ENCODE measurements at regions not wholly inside any gene's neighbourhood (a gene's known extent, or its start where the extent isn't known, plus 50 kb on each side); places are given as distances from the start of the nearest gene placed in this dataset.

GRCh38 chr7:52512656-52513055 lies 522.8 kb upstream of the POM121L12 start:
- no peak overlapping the region for H2AK9ac ChIP-seq (replicated peaks; ENCODE audit: low read depth, low read length, poor library complexity)

More at GRCh38 chr7:52512656-52513055, 522.8 kb upstream of the POM121L12 start:
- Histone ChIP-seq H4K91ac (ENCODE audit: insufficient read depth, low read depth, low read length) (no peak overlapping the region), H3K23ac (ENCODE audit: low read depth, low read length) (no peak overlapping the region), H2AFZ (replicated peaks; ENCODE audit: low read length, poor library complexity) (no peak overlapping the region), H3K56ac (ENCODE audit: extremely low read depth, insufficient read depth, low read length) (no peak overlapping the region), H3K14ac (replicated peaks; ENCODE audit: low read depth, low read length) (no peak overlapping the region), H3K4me2 (ENCODE audit: low read depth, low read length) (no peak overlapping the region), H4K8ac (ENCODE audit: low read depth in 2 of 2, low read length in 2 of 2) (no peak overlapping the region), H3K27ac (ENCODE audit: insufficient read depth, low read length) (no peak overlapping the region), H3K4me3 (ENCODE audit: insufficient read depth, low read depth, low read length) (no peak overlapping the region), H3K9me3 (ENCODE audit: control insufficient read depth, insufficient read depth, low read length) (peaks cover 8% of the 10 kb centered on the region), H3K9ac (ENCODE audit: low read depth, low read length) (no peak overlapping the region), H2AK5ac (ENCODE audit: low read depth, low read length) (no peak overlapping the region), H2BK120ac (ENCODE audit: low read depth, low read length) (no peak overlapping the region), H3K18ac (ENCODE audit: low read depth, low read length) (no peak overlapping the region), H3K9me1 (ENCODE audit: insufficient read depth, low read length) (no peaks in the 10 kb centered on the region), H3K4ac (ENCODE audit: low read depth, low read length) (no peak overlapping the region), H2BK5ac (ENCODE audit: low read depth, low read length, poor library complexity, severe bottlenecking) (no peak overlapping the region), H2BK20ac (ENCODE audit: low read depth, low read length) (no peak overlapping the region), H4K5ac (ENCODE audit: low read depth, low read length) (no peak overlapping the region), H3K79me1 (ENCODE audit: low read depth in 1 of 2, low read length in 2 of 2) (no peaks in the 10 kb centered on the region), H3K27me3 (ENCODE audit: control insufficient read depth, insufficient read depth, low read length) (no peaks in the 10 kb centered on the region), H4K20me1 (ENCODE audit: insufficient read depth, low read length) (no peaks in the 10 kb centered on the region), H3K4me1 (ENCODE audit: control insufficient read depth, insufficient read depth, low read length) (no peaks in the 10 kb centered on the region), H2BK15ac (ENCODE audit: low read depth, low read length) (no peak overlapping the region), H3K36me3 (ENCODE audit: control insufficient read depth, insufficient read depth, low read length) (no peaks in the 10 kb centered on the region)
- TF ChIP-seq CHD1 (IDR thresholded peaks at IDR 0.05; ENCODE audit: low read depth, low read length) (no peak), MAFK (IDR thresholded peaks at IDR 0.05; ENCODE audit: low read depth, low read length) (no peak), CTCF (conservative IDR thresholded peaks at IDR 0.05; ENCODE audit: low read depth, low read length) (no peak), RAD21 (IDR thresholded peaks at IDR 0.05; ENCODE audit: low read length) (no peak), FOS (IDR thresholded peaks at IDR 0.05; ENCODE audit: low read depth, low read length) (no peak), USF2 (IDR thresholded peaks at IDR 0.05; ENCODE audit: low read depth, low read length) (no peak), ELK1 (IDR thresholded peaks at IDR 0.05; ENCODE audit: borderline replicate concordance, low read depth, low read length) (no peak), BHLHE40 (IDR thresholded peaks at IDR 0.05; ENCODE audit: low read depth, low read length) (no peak), CEBPB (IDR thresholded peaks at IDR 0.05; ENCODE audit: low read depth, low read length) (no peak), SMC3 (IDR thresholded peaks at IDR 0.05; ENCODE audit: low read depth, low read length) (no peak), RCOR1 (IDR thresholded peaks at IDR 0.05; ENCODE audit: insufficient replicate concordance, low read length) (no peak), MXI1 (IDR thresholded peaks at IDR 0.05; ENCODE audit: borderline replicate concordance, low read depth, low read length) (no peak), RFX5 (IDR thresholded peaks at IDR 0.05; ENCODE audit: low read depth, low read length) (no peak), NFE2L2 (IDR thresholded peaks at IDR 0.05; ENCODE audit: low read depth, low read length) (no peak)
- DNase-seq (no peak), ATAC-seq (ENCODE audit: low read depth) (no peak)
- dilution Hi-C loops (cut with HindIII; ENCODE audit: low sequenced_read_pairs, unreplicated experiment): no loop called here
- ChIA-PET POLR2A (ENCODE audit: unreplicated experiment) (no interaction called here), CTCF (interaction anchor here (0.6 kb wide), 1 partner anchor 20 kb away, joined by 3 read pairs; no protein-coding TSS in a partner anchor)
- intact Hi-C loops (cut with micrococcal nuclease): no loop called here
- no TSS peak for BruUV-seq (replicated peaks)
- WGBS, 2 experiments (ENCODE audit: extremely low coverage in 2 of 2, insufficient read length in 1 of 2): no CpG with 5 or more reads among the region's 2 CpGs
- in situ Hi-C loops (cut with MboI; ENCODE audit: low sequenced_read_pairs): no loop called here
